H1 (cell line): ENCODE measurements at regions not wholly inside any gene's neighbourhood (a gene's known extent, or its start where the extent isn't known, plus 50 kb on each side); places are given as distances from the start of the nearest gene placed in this dataset.

ENCODE experiments used
- CTCF ChIA-PET: fragments of 300-600 bp; sonication (Branson Sonifier 250); formaldehyde crosslinking; loops from one replicate; lab custom pipeline; 2021; ENCODE audit not compliant: partially characterized antibody; lab: Charles Lee
- POLR2A ChIA-PET: fragments of 300-600 bp; sonication (Branson Sonifier 250); formaldehyde crosslinking; loops from one replicate; lab custom pipeline; 2021; ENCODE audit warnings: inconsistent platforms; ENCODE audit not compliant: partially characterized antibody; lab: Charles Lee
- DNase-seq, 2 experiments: peaks; one replicate each; pipeline versions ENCODE4 v3.0.0 to v3.0.0-alpha.2; 2010 to 2022; ENCODE audit warnings: low spot score in 2 of 2, low read depth in 1 of 2, mixed read lengths in 1 of 2
- FAIRE-seq: peaks from 2 replicates; lab custom pipeline; 2011; peaks lifted over from hg19 to GRCh38; lab: Jason Lieb, UNC
- H2AFZ ChIP-seq: 2 replicates; pipeline ENCODE4 v1.8.1; 2012; ENCODE audit warnings: low read length, inconsistent platforms
- H2AK5ac ChIP-seq: 2 replicates; pipeline ENCODE4 v1.6.1; 2013; ENCODE audit warnings: low read depth, low read length
- H2BK120ac ChIP-seq: replicated peaks from 2 replicates; pipeline ENCODE3; 2013; ENCODE audit warnings: low read depth, low read length, inconsistent platforms
- H2BK12ac ChIP-seq: 2 replicates; pipeline ENCODE4 v1.6.1; 2013; ENCODE audit warnings: low read depth, low read length
- H2BK15ac ChIP-seq: 2 replicates; pipeline ENCODE4 v1.6.1; 2013; ENCODE audit warnings: low read length
- H2BK20ac ChIP-seq: 2 replicates; pipeline ENCODE4 v1.6.1; 2013; ENCODE audit warnings: low read length
- H2BK5ac ChIP-seq: 2 replicates; pipeline ENCODE4 v1.6.1; 2013; ENCODE audit warnings: low read depth, low read length
- H3K14ac ChIP-seq: 2 replicates; pipeline ENCODE4 v1.6.1; 2013; ENCODE audit warnings: inconsistent platforms; ENCODE audit not compliant: insufficient read length
- H3K18ac ChIP-seq: 2 replicates; pipeline ENCODE4 v1.6.1; 2013; ENCODE audit warnings: low read length; ENCODE audit errors: extremely low read depth
- H3K23ac ChIP-seq: 2 replicates; pipeline ENCODE4 v1.6.1; 2013; ENCODE audit warnings: inconsistent platforms; ENCODE audit not compliant: insufficient read length
- H3K23me2 ChIP-seq: 2 replicates; pipeline ENCODE4 v1.6.1; 2013; ENCODE audit warnings: low read depth, low read length
- H3K27ac ChIP-seq: 2 replicates; pipeline ENCODE4 v1.6.1; 2011; ENCODE audit warnings: low read depth, low read length, inconsistent platforms
- H3K27me3 ChIP-seq, 4 experiments: replicated peaks in 1 of 4; 1 replicate in 1 of 4; 2 replicates in 3 of 4; pipeline versions ENCODE4 v1.6.1 to v1.8.1; 2011 to 2013; ENCODE audit warnings: low read length in 3 of 4, mild to moderate bottlenecking in 3 of 4, inconsistent platforms in 2 of 4, mixed read lengths in 2 of 4, moderate library complexity in 1 of 4; ENCODE audit not compliant: control insufficient read depth in 3 of 4, insufficient read depth in 3 of 4; ENCODE audit errors: extremely low read depth in 1 of 4
- H3K36me3 ChIP-seq, 4 experiments: 2 replicates each; pipeline versions ENCODE4 v1.6.1 to v1.8.1; 2011 to 2013; ENCODE audit warnings: mild to moderate bottlenecking in 4 of 4, low read length in 3 of 4, moderate library complexity in 2 of 4, control low read depth in 1 of 4, inconsistent platforms in 1 of 4; ENCODE audit not compliant: insufficient read depth in 4 of 4, control insufficient read depth in 2 of 4
- H3K4ac ChIP-seq: replicated peaks from 2 replicates; pipeline ENCODE3; 2013; ENCODE audit warnings: low read length, low read depth, mixed read lengths, inconsistent platforms; ENCODE audit not compliant: insufficient read length
- H3K4me1 ChIP-seq, 4 experiments: replicated peaks in 1 of 4; 1 replicate in 1 of 4; 2 replicates in 3 of 4; pipeline versions ENCODE4 v1.6.1 to v1.8.1; 2011 to 2013; ENCODE audit warnings: low read length in 3 of 4, inconsistent platforms in 2 of 4, mixed read lengths in 1 of 4; ENCODE audit not compliant: insufficient read depth in 4 of 4, control insufficient read depth in 3 of 4
- H3K4me2 ChIP-seq, 2 experiments: 2 replicates each; pipeline versions ENCODE4 v1.6.1 to v1.8.1; 2011 to 2013; ENCODE audit warnings: low read depth in 2 of 2, low read length in 2 of 2, control low read depth in 1 of 2, inconsistent platforms in 1 of 2, mild to moderate bottlenecking in 1 of 2; ENCODE audit not compliant: insufficient read depth in 1 of 2
- H3K4me3 ChIP-seq, 4 experiments: fragments of 200-600, 300-600 bp in 1 of 4; sonication (generic), shearing (Covaris generic), sonication (Bioruptor Twin) in 1 of 4; 2 replicates each; pipeline versions ENCODE4 v1.5.1 to v1.8.1; 2011 to 2016; ENCODE audit warnings: low read length in 4 of 4, low read depth in 3 of 4, control low read depth in 2 of 4, inconsistent platforms in 2 of 4, mild to moderate bottlenecking in 2 of 4, mixed read lengths in 1 of 4, moderate library complexity in 1 of 4; ENCODE audit not compliant: insufficient read depth in 2 of 4; ENCODE audit errors: extremely low read depth in 1 of 4
- H3K56ac ChIP-seq: replicated peaks from 2 replicates; pipeline ENCODE3; 2013; ENCODE audit warnings: low read depth, mild to moderate bottlenecking, mixed read lengths, low read length, inconsistent platforms; ENCODE audit not compliant: insufficient read length
- H3K79me1 ChIP-seq: 2 replicates; pipeline ENCODE4 v1.6.1; 2013; ENCODE audit warnings: low read depth, low read length, control low read depth
- H3K79me2 ChIP-seq, 2 experiments: 2 replicates each; pipeline versions ENCODE4 v1.6.1 to v1.8.1; 2012 to 2013; ENCODE audit warnings: low read length in 2 of 2, mild to moderate bottlenecking in 2 of 2, inconsistent platforms in 1 of 2; ENCODE audit not compliant: insufficient read depth in 2 of 2, control insufficient read depth in 1 of 2
- H3K9ac ChIP-seq, 4 experiments: replicated peaks in 1 of 4; 1 replicate in 1 of 4; 2 replicates in 3 of 4; pipeline versions ENCODE4 v1.6.1 to v1.8.1; 2011 to 2013; ENCODE audit warnings: low read depth in 3 of 4, low read length in 3 of 4, control low read depth in 2 of 4, mild to moderate bottlenecking in 2 of 4, moderate library complexity in 2 of 4, inconsistent platforms in 1 of 4; ENCODE audit errors: extremely low read depth in 1 of 4
- H3K9me3 ChIP-seq, 2 experiments: 2 replicates each; pipeline versions ENCODE4 v1.6.1 to v1.8.1; 2012 to 2013; ENCODE audit warnings: mild to moderate bottlenecking in 2 of 2, moderate library complexity in 2 of 2, control low read depth in 1 of 2, inconsistent platforms in 1 of 2, low read depth in 1 of 2, low read length in 1 of 2, mixed read lengths in 1 of 2; ENCODE audit not compliant: insufficient read depth in 2 of 2
- H4K20me1 ChIP-seq, 2 experiments: replicated peaks in 1 of 2; 2 replicates each; pipeline versions ENCODE3 to v1.8.1; 2011 to 2013; ENCODE audit warnings: inconsistent platforms in 2 of 2, low read length in 2 of 2, mild to moderate bottlenecking in 1 of 2; ENCODE audit not compliant: insufficient read depth in 2 of 2, control insufficient read depth in 1 of 2
- H4K5ac ChIP-seq: 2 replicates; pipeline ENCODE4 v1.6.1; 2013; ENCODE audit warnings: low read length, low read depth, mixed read lengths, inconsistent platforms; ENCODE audit not compliant: insufficient read length
- H4K8ac ChIP-seq: 2 replicates; pipeline ENCODE4 v1.8.0; 2013; ENCODE audit warnings: mild to moderate bottlenecking, moderate library complexity, low read length, inconsistent platforms; ENCODE audit not compliant: insufficient read depth; ENCODE audit errors: extremely low read depth
- H4K91ac ChIP-seq: replicated peaks from 2 replicates; pipeline ENCODE3; 2013; ENCODE audit warnings: low read length, mixed read lengths, inconsistent platforms; ENCODE audit not compliant: insufficient read length
- CREB1 ChIP-seq: IDR thresholded peaks from 2 replicates; pipeline ENCODE4 v1.6.1; 2012; ENCODE audit warnings: inconsistent platforms
- HDAC2 ChIP-seq, 2 experiments: fragments of 300-600 bp in 1 of 2; sonication (generic) in 1 of 2; IDR thresholded peaks; 2 replicates each; pipeline ENCODE4 v1.6.1; 2011 to 2012; ENCODE audit warnings: low read depth in 2 of 2, low read length in 2 of 2, mild to moderate bottlenecking in 2 of 2, moderate library complexity in 2 of 2, borderline replicate concordance in 1 of 2, inconsistent platforms in 1 of 2
- JUN ChIP-seq: IDR thresholded peaks from 2 replicates; pipeline ENCODE4 v1.6.1; 2011; ENCODE audit warnings: low read depth, mild to moderate bottlenecking, improper control_type of control experiment, low read length
- RNF2 ChIP-seq: fragments of 200-900, 300-1000 bp; sonication (generic); IDR thresholded peaks from 2 replicates; pipeline ENCODE4 v1.7.1; 2016; ENCODE audit warnings: borderline replicate concordance, low read depth, mild to moderate bottlenecking, antibody characterized with exemption, low read length; ENCODE audit not compliant: poor library complexity, severe bottlenecking; ENCODE audit errors: missing control alignments
- SAP30 ChIP-seq: fragments of 300-600 bp; sonication (generic); IDR thresholded peaks from 2 replicates; pipeline ENCODE4 v1.7.1; 2012; ENCODE audit warnings: low read length, moderate library complexity, mild to moderate bottlenecking, inconsistent platforms; ENCODE audit not compliant: insufficient read depth, insufficient replicate concordance
- SIRT6 ChIP-seq: IDR thresholded peaks from one replicate; pipeline ENCODE4 v1.7.1; 2012; ENCODE audit warnings: low read length, inconsistent platforms
- WGBS, 2 experiments: shearing (Covaris generic) in 1 of 2; methylation state at CpG; one replicate each; pipeline versions ENCODE4 v1.1.6 to v1.1.7; 2013 to 2015; ENCODE audit warnings: low lambda C conversion rate in 2 of 2, mixed read lengths in 2 of 2, inconsistent platforms in 1 of 2, low coverage in 1 of 2, missing lambda C conversion rate in 1 of 2; ENCODE audit not compliant: insufficient replicate concordance in 2 of 2, insufficient coverage in 1 of 2, insufficient read length in 1 of 2; ENCODE audit errors: extremely low coverage in 1 of 2, missing lambda C conversion rate in 1 of 2; 5-methylcytosine and 5-hydroxymethylcytosine counted together

- Histone ChIP-seq H2BK5ac (no peak overlapping the region), H3K4me2 (no peak overlapping the region), H4K91ac (no peak overlapping the region), H4K20me1 (no peaks in the 10 kb centered on the region), H4K5ac (no peak overlapping the region), H3K79me2 (no peaks in the 10 kb centered on the region), H3K56ac (no peak overlapping the region), H3K4me3 (no peak overlapping the region), H2AFZ (no peak overlapping the region), H3K23me2 (no peaks in the 10 kb centered on the region), H4K8ac (no peak overlapping the region), H3K9me3 (peaks cover 0 to 9% of the 10 kb centered on the region in 2 experiments; a peak in 1 of 4 replicates), H3K4me1 (peaks cover 0 to 4% (median 0%) of the 10 kb centered on the region in 4 experiments; a peak in 1 of 7 replicates), H3K79me1 (no peaks in the 10 kb centered on the region), H2BK15ac (no peak overlapping the region), H3K4ac (no peak overlapping the region), H3K14ac (no peak overlapping the region), H3K27ac (no peak overlapping the region), H2AK5ac (no peak overlapping the region), H3K23ac (no peak overlapping the region), H2BK20ac (no peak overlapping the region), H3K9ac (no peak overlapping the region), H2BK120ac (no peak overlapping the region), H2BK12ac (no peak overlapping the region), H3K18ac (no peak overlapping the region), H3K27me3 (no peaks in the 10 kb centered on the region), H3K36me3 (no peaks in the 10 kb centered on the region)
- ChIA-PET POLR2A (no interaction called here), CTCF (interaction anchor here (1.7 kb wide), 1 partner anchor 11 kb away, joined by 4 read pairs; no protein-coding TSS in a partner anchor)
- TF ChIP-seq SIRT6: no peak
- no peak for TF ChIP-seq RNF2
- TF ChIP-seq SAP30: no peak
- TF ChIP-seq CREB1: no peak
- no peak for TF ChIP-seq HDAC2 (IDR thresholded peaks at IDR 0.05; ENCODE audit: borderline replicate concordance in 1 of 2, low read depth in 2 of 2, low read length in 2 of 2)
- no peak for TF ChIP-seq JUN
- WGBS, 2 experiments: 94% methylated on average over 10 of the region's 10 CpGs; no CpG with 5 or more reads in 1 of the 2 experiments
- no peak for FAIRE-seq
- no peak for DNase-seq
Measured at GRCh38 chr5:109486200-109486804, 76.5 kb upstream of the PJA2 start.
